ENCODE measurements at regions not wholly inside any gene's neighbourhood (a gene's known extent, or its start where the extent isn't known, plus 50 kb on each side); places are given as distances from the start of the nearest gene placed in this dataset.

DNA sequence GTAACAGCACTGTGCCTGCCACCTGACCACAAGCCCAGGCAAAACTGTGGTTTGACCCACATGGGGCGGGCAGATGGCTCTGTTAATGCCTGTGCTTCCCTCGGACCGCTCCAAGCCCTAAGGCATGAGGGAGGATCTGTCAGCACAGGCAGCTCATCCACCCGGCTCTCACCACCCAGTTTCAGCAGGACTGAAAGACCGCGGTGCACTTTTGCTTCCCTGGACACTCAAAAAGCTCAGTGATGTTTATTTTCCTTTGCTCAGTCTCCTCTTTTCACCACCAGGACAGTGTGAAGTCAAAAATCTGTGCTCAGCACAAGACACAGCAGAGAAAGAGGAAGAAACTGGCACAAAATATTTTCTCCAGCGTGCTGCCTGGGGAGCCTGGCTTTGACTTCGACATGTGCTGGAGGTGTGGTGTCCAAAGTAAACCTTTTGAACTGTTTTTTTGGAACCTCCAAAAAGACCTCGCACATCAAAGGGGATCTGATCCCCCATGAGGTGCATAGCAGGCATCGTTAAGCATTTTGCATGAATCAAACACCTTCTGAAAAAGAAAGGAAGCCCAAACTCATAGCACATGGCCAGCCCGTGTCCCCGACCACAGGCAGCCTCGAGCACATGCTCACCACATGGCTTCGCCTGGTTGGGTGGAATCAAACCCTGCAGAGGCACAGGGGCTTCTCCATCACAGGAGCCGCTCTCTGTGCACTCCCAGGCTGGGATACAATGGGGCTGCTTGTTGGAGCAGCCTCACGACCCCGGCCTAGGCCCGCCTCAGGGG, 441.7 kb upstream of the JARID2 start:
- DNase-seq (ENCODE audit: low spot score) (no peak), ATAC-seq (no peak)
- H3K27ac Mint-ChIP-seq: no peak overlapping the region
- H3K27me3 Mint-ChIP-seq (ENCODE audit: insufficient read depth, low read depth, poor library complexity): peaks cover 12% of the 10 kb centered on the region
- Histone ChIP-seq H2AFZ (no peak overlapping the region), H3K4me1 (ENCODE audit: insufficient read depth) (peaks cover 10% of the 10 kb centered on the region), H3F3A (replicated peaks; ENCODE audit: low read depth) (peaks cover 4% of the 10 kb centered on the region; the same call in 1 of the 2 replicates), H3K36me3 (ENCODE audit: insufficient read depth) (no peaks in the 10 kb centered on the region), H3K79me2 (replicated peaks; ENCODE audit: insufficient read depth) (no peaks in the 10 kb centered on the region), H3K4me3 (no peak overlapping the region), H4K20me1 (replicated peaks; ENCODE audit: insufficient read depth) (no peaks in the 10 kb centered on the region), H3K9me2 (ENCODE audit: insufficient read depth) (no peaks in the 10 kb centered on the region; the same call in 1 of the 2 replicates), H3K27me3 (ENCODE audit: insufficient read depth) (no peaks in the 10 kb centered on the region), H3K27ac (ENCODE audit: low read depth) (no peak overlapping the region), H3K4me2 (no peak overlapping the region)
- no peak overlapping the region for H3K4me3 Mint-ChIP-seq
- TF ChIP-seq EZH2phosphoT487 (IDR thresholded peaks at IDR 0.05; ENCODE audit: unreplicated experiment) (no peak), JUNB (IDR thresholded peaks at IDR 0.05; ENCODE audit: unreplicated experiment) (no peak), NANOG (IDR thresholded peaks at IDR 0.05; ENCODE audit: borderline replicate concordance) (no peak), ZNF331 (CRISPR knock-in tag; IDR thresholded peaks at IDR 0.05; ENCODE audit: low read depth) (no peak), POLR2AphosphoS5 (IDR thresholded peaks at IDR 0.05; ENCODE audit: low read depth) (no peak), CREB1 (CRISPR knock-in tag; IDR thresholded peaks at IDR 0.05; ENCODE audit: low read depth) (no peak), STAT1 (IDR thresholded peaks at IDR 0.05; ENCODE audit: unreplicated experiment) (no peak), EZH2 (IDR thresholded peaks at IDR 0.05; ENCODE audit: low read depth, unreplicated experiment) (no peak), ZNF114 (CRISPR knock-in tag; IDR thresholded peaks at IDR 0.05) (no peak)
- TF ChIP-seq, protein P1, sequence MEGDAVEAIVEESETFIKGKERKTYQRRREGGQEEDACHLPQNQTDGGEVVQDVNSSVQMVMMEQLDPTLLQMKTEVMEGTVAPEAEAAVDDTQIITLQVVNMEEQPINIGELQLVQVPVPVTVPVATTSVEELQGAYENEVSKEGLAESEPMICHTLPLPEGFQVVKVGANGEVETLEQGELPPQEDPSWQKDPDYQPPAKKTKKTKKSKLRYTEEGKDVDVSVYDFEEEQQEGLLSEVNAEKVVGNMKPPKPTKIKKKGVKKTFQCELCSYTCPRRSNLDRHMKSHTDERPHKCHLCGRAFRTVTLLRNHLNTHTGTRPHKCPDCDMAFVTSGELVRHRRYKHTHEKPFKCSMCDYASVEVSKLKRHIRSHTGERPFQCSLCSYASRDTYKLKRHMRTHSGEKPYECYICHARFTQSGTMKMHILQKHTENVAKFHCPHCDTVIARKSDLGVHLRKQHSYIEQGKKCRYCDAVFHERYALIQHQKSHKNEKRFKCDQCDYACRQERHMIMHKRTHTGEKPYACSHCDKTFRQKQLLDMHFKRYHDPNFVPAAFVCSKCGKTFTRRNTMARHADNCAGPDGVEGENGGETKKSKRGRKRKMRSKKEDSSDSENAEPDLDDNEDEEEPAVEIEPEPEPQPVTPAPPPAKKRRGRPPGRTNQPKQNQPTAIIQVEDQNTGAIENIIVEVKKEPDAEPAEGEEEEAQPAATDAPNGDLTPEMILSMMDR (conservative IDR thresholded peaks at IDR 0.05; ENCODE audit: low read depth in 2 of 2): no peak
- TF ChIP-seq, protein P2, sequence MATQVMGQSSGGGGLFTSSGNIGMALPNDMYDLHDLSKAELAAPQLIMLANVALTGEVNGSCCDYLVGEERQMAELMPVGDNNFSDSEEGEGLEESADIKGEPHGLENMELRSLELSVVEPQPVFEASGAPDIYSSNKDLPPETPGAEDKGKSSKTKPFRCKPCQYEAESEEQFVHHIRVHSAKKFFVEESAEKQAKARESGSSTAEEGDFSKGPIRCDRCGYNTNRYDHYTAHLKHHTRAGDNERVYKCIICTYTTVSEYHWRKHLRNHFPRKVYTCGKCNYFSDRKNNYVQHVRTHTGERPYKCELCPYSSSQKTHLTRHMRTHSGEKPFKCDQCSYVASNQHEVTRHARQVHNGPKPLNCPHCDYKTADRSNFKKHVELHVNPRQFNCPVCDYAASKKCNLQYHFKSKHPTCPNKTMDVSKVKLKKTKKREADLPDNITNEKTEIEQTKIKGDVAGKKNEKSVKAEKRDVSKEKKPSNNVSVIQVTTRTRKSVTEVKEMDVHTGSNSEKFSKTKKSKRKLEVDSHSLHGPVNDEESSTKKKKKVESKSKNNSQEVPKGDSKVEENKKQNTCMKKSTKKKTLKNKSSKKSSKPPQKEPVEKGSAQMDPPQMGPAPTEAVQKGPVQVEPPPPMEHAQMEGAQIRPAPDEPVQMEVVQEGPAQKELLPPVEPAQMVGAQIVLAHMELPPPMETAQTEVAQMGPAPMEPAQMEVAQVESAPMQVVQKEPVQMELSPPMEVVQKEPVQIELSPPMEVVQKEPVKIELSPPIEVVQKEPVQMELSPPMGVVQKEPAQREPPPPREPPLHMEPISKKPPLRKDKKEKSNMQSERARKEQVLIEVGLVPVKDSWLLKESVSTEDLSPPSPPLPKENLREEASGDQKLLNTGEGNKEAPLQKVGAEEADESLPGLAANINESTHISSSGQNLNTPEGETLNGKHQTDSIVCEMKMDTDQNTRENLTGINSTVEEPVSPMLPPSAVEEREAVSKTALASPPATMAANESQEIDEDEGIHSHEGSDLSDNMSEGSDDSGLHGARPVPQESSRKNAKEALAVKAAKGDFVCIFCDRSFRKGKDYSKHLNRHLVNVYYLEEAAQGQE (IDR thresholded peaks at IDR 0.05; ENCODE audit: unreplicated experiment): no peak
- TF ChIP-seq, protein P3, sequence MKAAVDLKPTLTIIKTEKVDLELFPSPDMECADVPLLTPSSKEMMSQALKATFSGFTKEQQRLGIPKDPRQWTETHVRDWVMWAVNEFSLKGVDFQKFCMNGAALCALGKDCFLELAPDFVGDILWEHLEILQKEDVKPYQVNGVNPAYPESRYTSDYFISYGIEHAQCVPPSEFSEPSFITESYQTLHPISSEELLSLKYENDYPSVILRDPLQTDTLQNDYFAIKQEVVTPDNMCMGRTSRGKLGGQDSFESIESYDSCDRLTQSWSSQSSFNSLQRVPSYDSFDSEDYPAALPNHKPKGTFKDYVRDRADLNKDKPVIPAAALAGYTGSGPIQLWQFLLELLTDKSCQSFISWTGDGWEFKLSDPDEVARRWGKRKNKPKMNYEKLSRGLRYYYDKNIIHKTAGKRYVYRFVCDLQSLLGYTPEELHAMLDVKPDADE (IDR thresholded peaks at IDR 0.05): no peak
- TF ChIP-seq, protein P4, sequence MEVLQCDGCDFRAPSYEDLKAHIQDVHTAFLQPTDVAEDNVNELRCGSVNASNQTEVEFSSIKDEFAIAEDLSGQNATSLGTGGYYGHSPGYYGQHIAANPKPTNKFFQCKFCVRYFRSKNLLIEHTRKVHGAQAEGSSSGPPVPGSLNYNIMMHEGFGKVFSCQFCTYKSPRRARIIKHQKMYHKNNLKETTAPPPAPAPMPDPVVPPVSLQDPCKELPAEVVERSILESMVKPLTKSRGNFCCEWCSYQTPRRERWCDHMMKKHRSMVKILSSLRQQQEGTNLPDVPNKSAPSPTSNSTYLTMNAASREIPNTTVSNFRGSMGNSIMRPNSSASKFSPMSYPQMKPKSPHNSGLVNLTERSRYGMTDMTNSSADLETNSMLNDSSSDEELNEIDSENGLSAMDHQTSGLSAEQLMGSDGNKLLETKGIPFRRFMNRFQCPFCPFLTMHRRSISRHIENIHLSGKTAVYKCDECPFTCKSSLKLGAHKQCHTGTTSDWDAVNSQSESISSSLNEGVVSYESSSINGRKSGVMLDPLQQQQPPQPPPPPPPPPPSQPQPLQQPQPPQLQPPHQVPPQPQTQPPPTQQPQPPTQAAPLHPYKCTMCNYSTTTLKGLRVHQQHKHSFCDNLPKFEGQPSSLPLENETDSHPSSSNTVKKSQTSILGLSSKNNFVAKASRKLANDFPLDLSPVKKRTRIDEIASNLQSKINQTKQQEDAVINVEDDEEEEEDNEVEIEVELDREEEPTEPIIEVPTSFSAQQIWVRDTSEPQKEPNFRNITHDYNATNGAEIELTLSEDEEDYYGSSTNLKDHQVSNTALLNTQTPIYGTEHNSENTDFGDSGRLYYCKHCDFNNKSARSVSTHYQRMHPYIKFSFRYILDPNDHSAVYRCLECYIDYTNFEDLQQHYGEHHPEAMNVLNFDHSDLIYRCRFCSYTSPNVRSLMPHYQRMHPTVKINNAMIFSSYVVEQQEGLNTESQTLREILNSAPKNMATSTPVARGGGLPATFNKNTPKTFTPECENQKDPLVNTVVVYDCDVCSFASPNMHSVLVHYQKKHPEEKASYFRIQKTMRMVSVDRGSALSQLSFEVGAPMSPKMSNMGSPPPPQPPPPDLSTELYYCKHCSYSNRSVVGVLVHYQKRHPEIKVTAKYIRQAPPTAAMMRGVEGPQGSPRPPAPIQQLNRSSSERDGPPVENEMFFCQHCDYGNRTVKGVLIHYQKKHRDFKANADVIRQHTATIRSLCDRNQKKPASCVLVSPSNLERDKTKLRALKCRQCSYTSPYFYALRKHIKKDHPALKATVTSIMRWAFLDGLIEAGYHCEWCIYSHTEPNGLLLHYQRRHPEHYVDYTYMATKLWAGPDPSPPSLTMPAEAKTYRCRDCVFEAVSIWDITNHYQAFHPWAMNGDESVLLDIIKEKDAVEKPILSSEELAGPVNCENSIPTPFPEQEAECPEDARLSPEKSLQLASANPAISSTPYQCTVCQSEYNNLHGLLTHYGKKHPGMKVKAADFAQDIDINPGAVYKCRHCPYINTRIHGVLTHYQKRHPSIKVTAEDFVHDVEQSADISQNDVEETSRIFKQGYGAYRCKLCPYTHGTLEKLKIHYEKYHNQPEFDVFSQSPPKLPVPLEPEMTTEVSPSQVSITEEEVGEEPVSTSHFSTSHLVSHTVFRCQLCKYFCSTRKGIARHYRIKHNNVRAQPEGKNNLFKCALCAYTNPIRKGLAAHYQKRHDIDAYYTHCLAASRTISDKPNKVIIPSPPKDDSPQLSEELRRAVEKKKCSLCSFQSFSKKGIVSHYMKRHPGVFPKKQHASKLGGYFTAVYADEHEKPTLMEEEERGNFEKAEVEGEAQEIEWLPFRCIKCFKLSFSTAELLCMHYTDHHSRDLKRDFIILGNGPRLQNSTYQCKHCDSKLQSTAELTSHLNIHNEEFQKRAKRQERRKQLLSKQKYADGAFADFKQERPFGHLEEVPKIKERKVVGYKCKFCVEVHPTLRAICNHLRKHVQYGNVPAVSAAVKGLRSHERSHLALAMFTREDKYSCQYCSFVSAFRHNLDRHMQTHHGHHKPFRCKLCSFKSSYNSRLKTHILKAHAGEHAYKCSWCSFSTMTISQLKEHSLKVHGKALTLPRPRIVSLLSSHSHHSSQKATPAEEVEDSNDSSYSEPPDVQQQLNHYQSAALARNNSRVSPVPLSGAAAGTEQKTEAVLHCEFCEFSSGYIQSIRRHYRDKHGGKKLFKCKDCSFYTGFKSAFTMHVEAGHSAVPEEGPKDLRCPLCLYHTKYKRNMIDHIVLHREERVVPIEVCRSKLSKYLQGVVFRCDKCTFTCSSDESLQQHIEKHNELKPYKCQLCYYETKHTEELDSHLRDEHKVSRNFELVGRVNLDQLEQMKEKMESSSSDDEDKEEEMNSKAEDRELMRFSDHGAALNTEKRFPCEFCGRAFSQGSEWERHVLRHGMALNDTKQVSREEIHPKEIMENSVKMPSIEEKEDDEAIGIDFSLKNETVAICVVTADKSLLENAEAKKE (CRISPR knock-in tag; IDR thresholded peaks at IDR 0.05): no peak
- H3K9me3 Mint-ChIP-seq: peaks cover 19% of the 10 kb centered on the region
- peaks cover 24% of the 10 kb centered on the region for H3K36me3 Mint-ChIP-seq (ENCODE audit: low read depth)
- H3K4me1 Mint-ChIP-seq: peaks cover 8% of the 10 kb centered on the region
